Mononuclear cell (primary cell): ENCODE measurements at regions not wholly inside any gene's neighbourhood (a gene's known extent, or its start where the extent isn't known, plus 50 kb on each side); places are given as distances from the start of the nearest gene placed in this dataset.
"Not testable (repeated sequence)": the region's sequence is repeated elsewhere in the genome, so short reads cannot be mapped to it uniquely, and the experiment has no call there.

Experiments
- H3K27me3 ChIP-seq: 2 replicates; pipeline ENCODE4 v1.6.0; 2011; ENCODE audit warnings: low read length, control low read depth; ENCODE audit not compliant: insufficient read depth
- H3K4me1 ChIP-seq: 2 replicates; pipeline ENCODE4 v1.5.1; 2011; ENCODE audit warnings: mild to moderate bottlenecking, low read length, control low read depth; ENCODE audit not compliant: insufficient read depth
- H3K4me3 ChIP-seq: 2 replicates; pipeline ENCODE4 v1.5.1; 2011; ENCODE audit warnings: mild to moderate bottlenecking, low read length, moderate library complexity
- H3K9me3 ChIP-seq: 2 replicates; pipeline ENCODE4 v1.5.1; 2011; ENCODE audit warnings: low read depth, mild to moderate bottlenecking, control low read depth, low read length

GRCh38 chr1:90834886-90835660, 118.0 kb upstream of the BARHL2 start:
- Histone ChIP-seq H3K27me3 (peaks cover 97% of the 10 kb centered on the region), H3K4me1 (peaks cover 15% of the 10 kb centered on the region), H3K4me3 (no peak overlapping the region), H3K9me3 (no peaks in the 10 kb centered on the region)

DNA sequence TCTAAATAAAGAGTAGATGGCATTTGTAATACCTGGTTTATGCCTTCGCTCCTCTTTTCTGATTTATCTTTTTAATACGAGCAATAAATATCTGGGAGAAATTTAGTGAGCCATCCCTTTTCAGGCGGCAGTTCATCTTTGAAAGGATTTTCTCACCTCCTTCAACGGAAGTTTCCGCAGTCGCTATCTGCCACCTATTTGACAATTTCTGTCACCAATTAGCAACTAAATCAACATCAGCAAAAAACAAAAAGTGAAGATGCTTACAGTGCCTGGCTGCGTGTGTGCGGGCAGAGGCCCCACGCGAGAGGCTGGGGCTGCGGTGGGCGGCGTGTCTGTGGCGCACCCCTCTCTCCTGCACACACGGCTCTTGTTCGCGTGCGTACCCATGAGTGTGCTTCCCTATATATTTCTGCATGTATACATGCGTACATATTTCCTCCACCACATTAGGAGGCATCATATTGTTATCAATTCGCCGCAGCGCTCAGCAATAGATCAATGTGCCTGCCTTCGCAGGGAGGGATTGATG, 117.3 kb upstream of the BARHL2 start:
- peaks cover 15% of the 10 kb centered on the region for H3K4me1 ChIP-seq
- H3K9me3 ChIP-seq: no peaks in the 10 kb centered on the region
- no peak overlapping the region for H3K4me3 ChIP-seq
- peaks cover 97% of the 10 kb centered on the region for H3K27me3 ChIP-seq

DNA sequence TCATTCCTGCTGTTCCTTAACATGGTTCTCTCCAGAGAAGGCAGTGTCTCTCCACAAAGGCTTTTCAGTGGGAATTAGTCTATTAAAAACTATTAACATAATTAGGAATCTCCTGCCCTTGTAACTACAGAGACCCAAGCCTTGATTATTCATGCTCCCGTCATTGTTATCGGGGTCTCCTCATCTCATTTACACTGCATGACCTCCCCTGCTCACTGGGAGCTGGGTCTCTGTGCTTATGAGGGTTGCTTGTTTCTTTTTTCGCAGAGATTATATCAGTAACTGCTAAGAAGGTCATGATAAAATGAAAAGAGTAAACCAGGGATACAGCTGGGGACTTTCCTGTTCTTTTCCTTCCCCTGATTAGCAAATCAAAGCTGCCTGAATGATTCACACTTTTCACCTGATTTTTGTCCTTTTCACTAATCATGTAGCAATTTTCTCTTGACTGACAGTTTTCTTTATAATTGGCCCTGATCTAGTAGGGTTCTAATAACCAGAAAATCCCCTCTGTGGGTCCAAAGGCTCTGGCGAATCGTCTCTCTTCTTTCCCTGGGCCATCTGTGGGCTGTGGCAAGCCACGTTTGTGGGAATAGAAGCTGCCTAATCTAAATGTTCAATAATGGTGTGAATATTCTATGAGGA, 116.5 kb upstream of the BARHL2 start:
- Histone ChIP-seq H3K9me3 (no peaks in the 10 kb centered on the region), H3K4me1 (peaks cover 15% of the 10 kb centered on the region), H3K27me3 (peaks cover 95% of the 10 kb centered on the region), H3K4me3 (no peak overlapping the region)

DNA sequence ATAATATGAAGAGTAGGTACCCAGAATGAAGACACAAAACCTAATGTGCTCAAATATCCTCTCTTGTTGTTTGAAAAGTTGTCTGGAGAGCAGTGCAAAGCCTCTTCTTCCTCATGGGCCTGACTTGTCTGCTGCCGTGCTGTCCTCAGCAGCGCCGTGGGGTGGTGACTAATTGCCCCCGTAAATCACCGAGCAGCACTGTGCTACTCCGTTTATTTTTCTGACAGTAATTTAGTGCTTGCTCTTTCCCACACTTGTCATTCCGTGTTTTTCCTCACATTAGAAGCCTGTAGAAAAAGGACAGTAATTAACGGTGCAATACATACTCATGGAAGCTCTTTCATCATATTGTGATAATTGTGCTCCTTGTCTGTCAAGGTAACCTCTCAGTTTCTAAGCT, 114.8 kb upstream of the BARHL2 start:
- no peaks in the 10 kb centered on the region for H3K9me3 ChIP-seq
- H3K4me1 ChIP-seq: peaks cover 15% of the 10 kb centered on the region
- peaks cover 98% of the 10 kb centered on the region for H3K27me3 ChIP-seq
- H3K4me3 ChIP-seq: no peak overlapping the region

- Histone ChIP-seq H3K27me3 (peaks cover 63% of the 10 kb centered on the region), H3K9me3 (no peaks in the 10 kb centered on the region), H3K4me3 (no peak overlapping the region), H3K4me1 (no peaks in the 10 kb centered on the region)
These were observed 109.7 kb upstream of the BARHL2 start for GRCh38 chr1:90826834-90827233.

DNA sequence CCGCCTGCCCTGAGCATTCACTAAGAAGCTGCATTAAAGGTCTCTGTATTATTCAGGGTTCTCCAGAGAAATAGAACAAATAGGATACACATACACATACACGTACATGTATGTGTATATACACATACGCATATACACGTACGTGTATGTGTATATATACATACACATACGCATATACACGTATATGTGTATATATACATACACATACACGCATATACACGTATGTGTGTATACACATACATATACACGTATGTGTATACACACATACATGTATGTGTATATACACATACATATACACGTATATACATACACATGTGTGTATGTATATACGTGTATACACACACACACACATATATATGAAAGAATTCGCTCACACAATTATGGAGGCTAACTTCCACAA, 108.9 kb upstream of the BARHL2 start:
- Histone ChIP-seq H3K4me1 (no peaks in the 10 kb centered on the region), H3K4me3 (no peak overlapping the region), H3K27me3 (peaks cover 55% of the 10 kb centered on the region)

GRCh38 chr1:90824551-90824950, 107.4 kb upstream of the BARHL2 start:
- H3K4me1 ChIP-seq: no peaks in the 10 kb centered on the region
- no peak overlapping the region for H3K4me3 ChIP-seq
- peaks cover 40% of the 10 kb centered on the region for H3K27me3 ChIP-seq
- no peaks in the 10 kb centered on the region for H3K9me3 ChIP-seq

More for the DNA sequence above, 108.9 kb upstream of the BARHL2 start:
- no peaks in the 10 kb centered on the region for H3K9me3 ChIP-seq

GRCh38 chr1:90823686-90824085, 106.6 kb upstream of the BARHL2 start:
- Histone ChIP-seq H3K4me3 (no peak overlapping the region), H3K9me3 (no peaks in the 10 kb centered on the region), H3K4me1 (no peaks in the 10 kb centered on the region), H3K27me3 (peaks cover 33% of the 10 kb centered on the region)

DNA sequence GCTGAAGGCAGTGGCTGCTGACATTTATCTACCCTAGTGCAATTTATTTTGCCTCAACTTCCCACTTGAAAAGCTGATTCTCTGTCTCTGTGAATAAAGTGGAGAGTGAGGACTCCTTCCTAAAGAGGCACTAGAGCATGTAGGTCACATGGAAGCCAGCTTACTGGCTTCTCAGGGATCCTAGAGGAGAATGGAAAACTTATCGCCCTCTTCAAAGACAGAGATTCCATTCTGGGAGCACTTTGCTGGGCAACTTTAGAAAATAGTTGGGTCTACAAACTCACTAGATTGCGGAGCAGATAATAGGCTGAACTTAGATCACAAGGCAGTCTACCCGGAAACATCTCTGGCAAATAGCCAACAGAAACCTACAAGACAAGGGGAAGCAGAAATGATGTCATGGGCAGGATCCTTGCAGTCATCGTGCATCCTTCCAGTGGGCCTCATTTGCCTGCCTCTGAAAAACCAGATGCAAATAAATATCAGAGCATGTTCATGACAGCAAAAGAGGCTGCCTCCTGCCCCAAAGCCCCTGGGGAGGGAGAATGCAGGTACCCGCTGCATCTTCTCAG, 104.8 kb upstream of the BARHL2 start:
- Histone ChIP-seq H3K4me3 (no peak overlapping the region), H3K27me3 (peaks cover 15% of the 10 kb centered on the region), H3K9me3 (no peaks in the 10 kb centered on the region), H3K4me1 (no peaks in the 10 kb centered on the region)

- Histone ChIP-seq H3K27me3 (peaks cover 16% of the 10 kb centered on the region), H3K9me3 (no peaks in the 10 kb centered on the region), H3K4me3 (no peak overlapping the region), H3K4me1 (no peaks in the 10 kb centered on the region)
These were observed 104.2 kb upstream of the BARHL2 start for GRCh38 chr1:90821152-90821787.

- Histone ChIP-seq H3K27me3 (peaks cover 12% of the 10 kb centered on the region), H3K4me1 (no peaks in the 10 kb centered on the region), H3K4me3 (no peak overlapping the region), H3K9me3 (no peaks in the 10 kb centered on the region)
These were observed 103.6 kb upstream of the BARHL2 start for GRCh38 chr1:90820745-90821144.

DNA sequence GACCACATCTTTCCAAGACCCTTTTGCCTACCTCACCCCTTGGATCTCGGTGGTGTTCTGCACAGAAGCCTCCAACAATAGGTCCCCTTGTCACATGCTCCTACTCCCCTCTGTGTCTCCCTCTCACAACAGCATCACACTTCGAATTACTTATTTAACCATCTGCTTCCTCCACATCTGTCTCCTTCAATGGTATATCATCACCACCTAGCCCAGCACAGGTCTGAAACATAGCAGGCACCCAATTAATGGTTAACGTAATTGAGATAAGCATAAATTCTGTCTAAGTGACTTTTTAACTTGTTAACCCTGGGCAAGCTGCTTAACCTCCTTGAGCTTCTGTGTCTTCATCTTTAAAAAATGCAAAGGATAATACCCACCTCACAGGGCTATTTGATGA, 100.3 kb upstream of the BARHL2 start:
- no peaks in the 10 kb centered on the region for H3K4me1 ChIP-seq
- H3K27me3 ChIP-seq: peaks cover 4% of the 10 kb centered on the region
- no peaks in the 10 kb centered on the region for H3K9me3 ChIP-seq
- no peak overlapping the region for H3K4me3 ChIP-seq

GRCh38 chr1:90812237-90812636, 95.1 kb upstream of the BARHL2 start:
- H3K9me3 ChIP-seq, H3K27me3 ChIP-seq, H3K4me3 ChIP-seq, H3K4me1 ChIP-seq: not testable (repeated sequence)

GRCh38 chr1:90811444-90811950, 94.4 kb upstream of the BARHL2 start:
- not testable (repeated sequence) for H3K4me1 ChIP-seq, H3K4me3 ChIP-seq, H3K27me3 ChIP-seq, H3K9me3 ChIP-seq

- Histone ChIP-seq H3K9me3 (no peaks in the 10 kb centered on the region), H3K27me3 (peaks cover 7% of the 10 kb centered on the region), H3K4me3 (no peak overlapping the region), H3K4me1 (no peaks in the 10 kb centered on the region)
These were observed 93.6 kb upstream of the BARHL2 start for GRCh38 chr1:90810681-90811080.
